ENCODE measurements at regions not wholly inside any gene's neighbourhood (a gene's known extent, or its start where the extent isn't known, plus 50 kb on each side); places are given as distances from the start of the nearest gene placed in this dataset.

DNA sequence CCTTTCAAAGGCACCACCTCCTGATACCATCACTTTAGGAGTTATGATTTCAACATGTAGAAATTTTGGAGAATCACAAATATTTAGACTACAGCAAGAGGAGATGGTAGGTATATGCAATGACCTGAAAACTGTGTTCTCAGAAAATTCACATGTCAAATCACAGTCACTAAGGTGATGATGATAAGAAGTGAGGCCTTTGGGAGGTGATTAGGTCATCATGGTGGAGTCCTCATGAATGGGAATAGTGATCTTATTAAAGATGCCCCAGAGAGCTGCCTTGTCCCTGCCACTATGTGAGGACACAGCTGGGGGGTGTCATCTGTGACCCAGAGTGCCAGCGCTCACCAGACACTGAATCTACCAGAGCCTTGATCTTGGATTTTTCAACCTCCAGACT is 513.5 kb upstream of the TUSC1 start:
- POLR2A ChIA-PET, result no interaction called here
- TF ChIP-seq EZH2phosphoT487 (IDR thresholded peaks at IDR 0.05; ENCODE audit: borderline replicate concordance, low read depth, low read length), result no peak
- TF ChIP-seq, protein P1, sequence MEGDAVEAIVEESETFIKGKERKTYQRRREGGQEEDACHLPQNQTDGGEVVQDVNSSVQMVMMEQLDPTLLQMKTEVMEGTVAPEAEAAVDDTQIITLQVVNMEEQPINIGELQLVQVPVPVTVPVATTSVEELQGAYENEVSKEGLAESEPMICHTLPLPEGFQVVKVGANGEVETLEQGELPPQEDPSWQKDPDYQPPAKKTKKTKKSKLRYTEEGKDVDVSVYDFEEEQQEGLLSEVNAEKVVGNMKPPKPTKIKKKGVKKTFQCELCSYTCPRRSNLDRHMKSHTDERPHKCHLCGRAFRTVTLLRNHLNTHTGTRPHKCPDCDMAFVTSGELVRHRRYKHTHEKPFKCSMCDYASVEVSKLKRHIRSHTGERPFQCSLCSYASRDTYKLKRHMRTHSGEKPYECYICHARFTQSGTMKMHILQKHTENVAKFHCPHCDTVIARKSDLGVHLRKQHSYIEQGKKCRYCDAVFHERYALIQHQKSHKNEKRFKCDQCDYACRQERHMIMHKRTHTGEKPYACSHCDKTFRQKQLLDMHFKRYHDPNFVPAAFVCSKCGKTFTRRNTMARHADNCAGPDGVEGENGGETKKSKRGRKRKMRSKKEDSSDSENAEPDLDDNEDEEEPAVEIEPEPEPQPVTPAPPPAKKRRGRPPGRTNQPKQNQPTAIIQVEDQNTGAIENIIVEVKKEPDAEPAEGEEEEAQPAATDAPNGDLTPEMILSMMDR (conservative IDR thresholded peaks at IDR 0.05; ENCODE audit: low read length), result no peak
- no peaks in the 10 kb centered on the region for H3K4me1 ChIP-seq (ENCODE audit: insufficient read depth, low read length, poor library complexity, severe bottlenecking)
- H2AFZ ChIP-seq (ENCODE audit: low read length), result no peak overlapping the region
- intact Hi-C loops (cut with micrococcal nuclease; ENCODE audit: unreplicated experiment), result no loop called here
- no TSS peak for BruUV-seq (replicated peaks)
- no peaks in the 10 kb centered on the region for H3K36me3 ChIP-seq (ENCODE audit: insufficient read depth, low read length)
- H3K9me3 ChIP-seq (ENCODE audit: low read length), result no peaks in the 10 kb centered on the region
- CTCF ChIA-PET (ENCODE audit: unreplicated experiment), result no interaction called here
- no peak for DNase-seq (ENCODE audit: low spot score)
- no peak overlapping the region for H3K4me3 ChIP-seq (ENCODE audit: low read depth, low read length, poor library complexity, severe bottlenecking)
- H3K9me2 ChIP-seq (ENCODE audit: insufficient read depth, low read length), result no peaks in the 10 kb centered on the region
- H4K20me1 ChIP-seq (ENCODE audit: insufficient read depth, low read length), result no peaks in the 10 kb centered on the region
- no peak overlapping the region for H3K27ac ChIP-seq (ENCODE audit: low read depth, low read length, poor library complexity, severe bottlenecking)
- H3K4me2 ChIP-seq (ENCODE audit: low read length), result no peak overlapping the region
- no peaks in the 10 kb centered on the region for H3K79me2 ChIP-seq (ENCODE audit: insufficient read depth, low read depth, low read length)

DNA sequence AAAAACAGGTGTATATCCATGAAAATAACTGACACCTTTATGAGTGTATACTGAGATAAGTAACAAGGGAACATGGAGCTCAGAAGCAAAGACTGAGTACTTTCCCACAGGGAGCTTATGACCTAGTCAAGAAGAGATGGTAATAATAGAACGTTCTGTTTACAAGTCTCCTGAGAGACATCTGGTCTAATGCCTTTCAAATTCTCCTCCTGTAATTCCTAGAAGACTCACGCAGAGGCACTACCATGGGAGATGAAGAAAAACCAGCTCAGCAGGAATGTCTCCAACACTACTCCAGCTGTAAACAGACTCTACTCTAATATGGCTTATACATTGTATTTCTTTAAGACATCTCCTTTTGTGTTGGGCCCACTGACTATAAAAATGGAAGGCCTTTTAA is 503.6 kb upstream of the TUSC1 start:
- Histone ChIP-seq H3K4me1 (ENCODE audit: insufficient read depth, low read length, poor library complexity, severe bottlenecking) (no peaks in the 10 kb centered on the region), H3K27ac (ENCODE audit: low read depth, low read length, poor library complexity, severe bottlenecking) (no peak overlapping the region), H3K4me2 (ENCODE audit: low read length) (no peak overlapping the region), H2AFZ (ENCODE audit: low read length) (no peak overlapping the region), H3K79me2 (ENCODE audit: insufficient read depth, low read depth, low read length) (no peaks in the 10 kb centered on the region), H3K4me3 (ENCODE audit: low read depth, low read length, poor library complexity, severe bottlenecking) (no peak overlapping the region), H3K9me2 (ENCODE audit: insufficient read depth, low read length) (no peaks in the 10 kb centered on the region), H4K20me1 (ENCODE audit: insufficient read depth, low read length) (no peaks in the 10 kb centered on the region), H3K9me3 (ENCODE audit: low read length) (no peaks in the 10 kb centered on the region), H3K36me3 (ENCODE audit: insufficient read depth, low read length) (no peaks in the 10 kb centered on the region)
- no peak for DNase-seq (ENCODE audit: low spot score)
- BruUV-seq (replicated peaks), result no TSS peak
- ChIA-PET POLR2A (no interaction called here), CTCF (ENCODE audit: unreplicated experiment) (no interaction called here)
- intact Hi-C loops (cut with micrococcal nuclease; ENCODE audit: unreplicated experiment), result no loop called here
- TF ChIP-seq, protein P1 (conservative IDR thresholded peaks at IDR 0.05; ENCODE audit: low read length), result no peak
- TF ChIP-seq EZH2phosphoT487 (IDR thresholded peaks at IDR 0.05; ENCODE audit: borderline replicate concordance, low read depth, low read length), result no peak

DNA sequence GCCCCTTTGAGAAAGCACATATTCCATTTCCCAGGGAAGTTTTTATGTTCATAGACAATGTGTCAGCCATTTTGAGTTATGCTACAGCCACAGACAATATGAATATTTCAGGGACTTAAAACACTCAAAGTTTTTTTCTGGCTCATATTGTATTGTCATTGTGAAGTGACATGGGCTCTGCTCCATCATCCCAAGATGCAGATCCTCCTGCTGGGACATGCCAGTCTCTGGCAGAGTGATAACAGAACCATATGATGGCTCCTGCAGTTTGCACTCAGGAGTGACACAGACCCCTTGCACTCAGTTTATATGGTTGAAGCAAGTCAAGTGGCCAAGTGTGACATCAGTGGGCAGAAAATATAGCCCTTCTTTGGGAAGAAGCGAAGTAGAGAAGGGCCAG is 498.4 kb upstream of the TUSC1 start:
- Histone ChIP-seq H3K79me2 (ENCODE audit: insufficient read depth, low read depth, low read length) (no peaks in the 10 kb centered on the region), H3K4me1 (ENCODE audit: insufficient read depth, low read length, poor library complexity, severe bottlenecking) (no peaks in the 10 kb centered on the region), H3K4me3 (ENCODE audit: low read depth, low read length, poor library complexity, severe bottlenecking) (no peak overlapping the region), H4K20me1 (ENCODE audit: insufficient read depth, low read length) (no peaks in the 10 kb centered on the region), H2AFZ (ENCODE audit: low read length) (no peak overlapping the region), H3K9me2 (ENCODE audit: insufficient read depth, low read length) (no peaks in the 10 kb centered on the region), H3K27ac (ENCODE audit: low read depth, low read length, poor library complexity, severe bottlenecking) (no peak overlapping the region), H3K9me3 (ENCODE audit: low read length) (no peaks in the 10 kb centered on the region), H3K4me2 (ENCODE audit: low read length) (no peak overlapping the region), H3K36me3 (ENCODE audit: insufficient read depth, low read length) (no peaks in the 10 kb centered on the region)
- no peak for DNase-seq (ENCODE audit: low spot score)
- intact Hi-C loops (cut with micrococcal nuclease; ENCODE audit: unreplicated experiment), result no loop called here
- no TSS peak for BruUV-seq (replicated peaks)
- no peak for TF ChIP-seq EZH2phosphoT487 (IDR thresholded peaks at IDR 0.05; ENCODE audit: borderline replicate concordance, low read depth, low read length)
- TF ChIP-seq, protein P1 (conservative IDR thresholded peaks at IDR 0.05; ENCODE audit: low read length), result no peak
- CTCF ChIA-PET (ENCODE audit: unreplicated experiment), result no interaction called here
- POLR2A ChIA-PET, result no interaction called here

Data from OCI-LY7 (cell line).